HepG2 (cell line): ENCODE measurements at regions not wholly inside any gene's neighbourhood (a gene's known extent, or its start where the extent isn't known, plus 50 kb on each side); places are given as distances from the start of the nearest gene placed in this dataset.

Experiments
- ATAC-seq: fragments of 200-7000 bp; cut with Tn5 transposase; 3 replicates; pipeline ENCODE4 v1.9.1; 2020; ENCODE audit warnings: mild to moderate bottlenecking, moderate library complexity
- BruUV-seq: library from RNA; stranded (reverse); fragments of 400-500 nt; replicated peaks from 2 replicates; lab custom pipeline; 2021; lab: Mats Ljungman, UMichigan
- CTCF ChIA-PET: fragments of 300-600 bp; formaldehyde crosslinking; extraction: SDS; loops from one replicate; lab custom pipeline; 2021; ENCODE audit warnings: low total read pairs, inconsistent platforms, low intra/inter-chr PET ratio; lab: Yijun Ruan, JAX
- POLR2A ChIA-PET: fragments of 350-600 bp; sonication (Branson Sonifier 250); formaldehyde crosslinking; loops from one replicate; lab custom pipeline; 2020; ENCODE audit warnings: antibody characterized with exemption, inconsistent platforms; lab: Yijun Ruan, JAX
- DNase-seq: peaks from one replicate; pipeline ENCODE4 v3.0.0-alpha.2; 2015; ENCODE audit warnings: low spot score
- FAIRE-seq: peaks from 3 replicates; lab custom pipeline; 2011; peaks lifted over from hg19 to GRCh38; lab: Jason Lieb, UNC
- H2AFZ ChIP-seq: one replicate; pipeline ENCODE4 v1.6.1; 2011; ENCODE audit warnings: low read length, inconsistent platforms
- H3K27ac ChIP-seq: fragments of 300-600 bp; 3 replicates; pipeline ENCODE4 v1.8.0; 2011; ENCODE audit warnings: mixed run types, mild to moderate bottlenecking, mixed read lengths, low read length, inconsistent platforms; ENCODE audit not compliant: insufficient read depth; ENCODE audit errors: extremely low read length
- H3K27me3 ChIP-seq, 2 experiments: fragments of 200-600 bp in 1 of 2; 2 replicates in 1 of 2; 3 replicates in 1 of 2; pipeline versions ENCODE4 v1.6.0 to v1.8.0; 2011; ENCODE audit warnings: low read length in 2 of 2, mild to moderate bottlenecking in 2 of 2, moderate library complexity in 2 of 2, inconsistent platforms in 1 of 2; ENCODE audit not compliant: insufficient read depth in 2 of 2, control insufficient read depth in 1 of 2
- H3K36me3 ChIP-seq, 2 experiments: fragments of 200-600 bp in 1 of 2; replicated peaks in 1 of 2; 2 replicates in 1 of 2; 3 replicates in 1 of 2; pipeline versions ENCODE4 v1.5.1 to v1.8.0; 2011; ENCODE audit warnings: low read length in 2 of 2, inconsistent platforms in 1 of 2; ENCODE audit not compliant: insufficient read depth in 2 of 2, control insufficient read depth in 1 of 2
- H3K4me1 ChIP-seq: 2 replicates; pipeline ENCODE4 v1.5.1; 2012; ENCODE audit warnings: low read length, inconsistent platforms; ENCODE audit not compliant: insufficient read depth
- H3K4me2 ChIP-seq: 2 replicates; pipeline ENCODE4 v1.6.0; 2011; ENCODE audit warnings: low read depth, low read length, inconsistent platforms
- H3K4me3 ChIP-seq, 3 experiments: fragments of 200-600 bp in 1 of 3; sonication (generic), shearing (Covaris generic) in 1 of 3; replicated peaks in 1 of 3; 2 replicates each; pipeline ENCODE4 v1.5.1; 2011 to 2016; ENCODE audit warnings: low read length in 3 of 3, inconsistent platforms in 2 of 3, low read depth in 2 of 3, mild to moderate bottlenecking in 2 of 3, control low read depth in 1 of 3, mixed read lengths in 1 of 3; ENCODE audit not compliant: insufficient read depth in 1 of 3
- H3K79me2 ChIP-seq: one replicate; pipeline ENCODE4 v1.6.1; 2011; ENCODE audit warnings: low read length, inconsistent platforms; ENCODE audit not compliant: insufficient read depth
- H3K9ac ChIP-seq: 2 replicates; pipeline ENCODE4 v1.6.0; 2011; ENCODE audit warnings: mild to moderate bottlenecking, low read depth, low read length, inconsistent platforms; ENCODE audit not compliant: insufficient read depth
- H3K9me3 ChIP-seq: 2 replicates; pipeline ENCODE4 v1.5.1; 2012; ENCODE audit warnings: mild to moderate bottlenecking, low read length
- H4K20me1 ChIP-seq: 2 replicates; pipeline ENCODE4 v1.6.0; 2011; ENCODE audit warnings: inconsistent platforms, mild to moderate bottlenecking, low read length, moderate library complexity; ENCODE audit not compliant: insufficient read depth
- FOSL1 ChIP-seq: sonication (generic); formaldehyde crosslinking; IDR thresholded peaks from 2 replicates; pipeline ENCODE4 v1.9.0; 2021; ENCODE audit warnings: missing genetic modification reagents, borderline replicate concordance
- FOSL2 ChIP-seq: sonication (generic); formaldehyde crosslinking; IDR thresholded peaks from 2 replicates; pipeline ENCODE4 v1.4.0; 2020; ENCODE audit warnings: missing genetic modification reagents
- MIXL1 ChIP-seq: IDR thresholded peaks from 2 replicates; pipeline ENCODE4 v1.6.1; 2016
- MLLT10 ChIP-seq: sonication (generic); formaldehyde crosslinking; IDR thresholded peaks from 2 replicates; pipeline ENCODE4 v1.4.0; 2020; ENCODE audit warnings: missing genetic modification reagents
- PHF5A ChIP-seq: IDR thresholded peaks from one replicate; pipeline ENCODE4 v1.6.1; 2018; ENCODE audit warnings: low read depth, missing genetic modification reagents; ENCODE audit not compliant: unreplicated experiment
- REXO4 ChIP-seq: sonication (generic); formaldehyde crosslinking; IDR thresholded peaks from 2 replicates; pipeline ENCODE4 v1.8.0; 2022; ENCODE audit warnings: missing genetic modification reagents, mild to moderate bottlenecking, borderline replicate concordance
- SAFB2 ChIP-seq: sonication (generic); formaldehyde crosslinking; IDR thresholded peaks from 2 replicates; pipeline ENCODE4 v1.5.1; 2020; ENCODE audit warnings: missing genetic modification reagents, low read depth, mild to moderate bottlenecking, borderline replicate concordance
- SRF ChIP-seq: IDR thresholded peaks from 2 replicates; pipeline ENCODE4 v1.6.1; 2011; ENCODE audit warnings: mild to moderate bottlenecking, low read depth, low read length, moderate library complexity
- THAP8 ChIP-seq: sonication (generic); formaldehyde crosslinking; IDR thresholded peaks from 2 replicates; pipeline ENCODE4 v1.5.1; 2020; ENCODE audit warnings: missing genetic modification reagents, mild to moderate bottlenecking, borderline replicate concordance
- ZIK1 ChIP-seq: sonication (generic); formaldehyde crosslinking; IDR thresholded peaks from 2 replicates; pipeline ENCODE4 v1.5.0; 2020; ENCODE audit warnings: mild to moderate bottlenecking, low read depth, missing genetic modification reagents, borderline replicate concordance
- ZKSCAN8 ChIP-seq: IDR thresholded peaks from 2 replicates; pipeline ENCODE4 v1.6.1; 2016; ENCODE audit warnings: borderline replicate concordance, missing genetic modification reagents, missing compliant biosample characterization
- ZNF280B ChIP-seq: sonication (generic); formaldehyde crosslinking; IDR thresholded peaks from 2 replicates; pipeline ENCODE4 v1.5.0; 2020; ENCODE audit warnings: missing genetic modification reagents, mild to moderate bottlenecking, borderline replicate concordance
- ZNF503 ChIP-seq: sonication (generic); formaldehyde crosslinking; IDR thresholded peaks from 2 replicates; pipeline ENCODE4 v1.4.0; 2020; ENCODE audit warnings: missing genetic modification reagents
- ZNF510 ChIP-seq: sonication (generic); formaldehyde crosslinking; IDR thresholded peaks from 2 replicates; pipeline ENCODE4 v1.4.0; 2020; ENCODE audit warnings: low read depth, mild to moderate bottlenecking, missing genetic modification reagents
- ZNF572 ChIP-seq: sonication (generic); formaldehyde crosslinking; IDR thresholded peaks from 2 replicates; pipeline ENCODE4 v1.5.1; 2020; ENCODE audit warnings: mild to moderate bottlenecking, missing genetic modification reagents
- ZNF598 ChIP-seq: sonication (generic); formaldehyde crosslinking; IDR thresholded peaks from 2 replicates; pipeline ENCODE4 v1.5.1; 2020; ENCODE audit warnings: mild to moderate bottlenecking, missing genetic modification reagents, borderline replicate concordance
- ZNF790 ChIP-seq: sonication (generic); formaldehyde crosslinking; IDR thresholded peaks from 2 replicates; pipeline ENCODE4 v1.8.0; 2022; ENCODE audit warnings: missing genetic modification reagents, mild to moderate bottlenecking, borderline replicate concordance
- WGBS: methylation state at CpG from one replicate; pipeline ENCODE4 v1.1.6; 2017; ENCODE audit warnings: low lambda C conversion rate; 5-methylcytosine and 5-hydroxymethylcytosine counted together
- in situ Hi-C: cut with HindIII; loops from 2 replicates; pipeline ENCODE4 v1.10.0; 2017; ENCODE audit warnings: low pct_unique_long_range_greater_than_20kb; ENCODE audit not compliant: extremely low pct_ligation_motif_present
- intact Hi-C: fragments of 100-400 bp; cut with micrococcal nuclease; formaldehyde crosslinking; loops from one replicate; pipeline ENCODE4 v1.10.0; 2022; ENCODE audit not compliant: unreplicated experiment

- Histone ChIP-seq H3K9me3 (no peaks in the 10 kb centered on the region), H3K9ac (no peak overlapping the region), H3K4me2 (no peak overlapping the region), H3K27ac (no peak overlapping the region), H2AFZ (no peak overlapping the region), H3K4me3 (no peak overlapping the region), H4K20me1 (no peaks in the 10 kb centered on the region), H3K4me1 (no peaks in the 10 kb centered on the region), H3K27me3 (no peaks in the 10 kb centered on the region), H3K36me3 (no peaks in the 10 kb centered on the region), H3K79me2 (no peaks in the 10 kb centered on the region)
- DNase-seq, result no peak
- CTCF ChIA-PET, result no interaction called here
- FAIRE-seq, result no peak
- in situ Hi-C loops, result no loop called here
- BruUV-seq, result no TSS peak
- no peak for ATAC-seq
- TF ChIP-seq REXO4 (CRISPR knock-in tag) (no peak), PHF5A (no peak), ZNF572 (no peak), SRF (no peak), ZNF280B (CRISPR knock-in tag) (no peak)
- POLR2A ChIA-PET, result no interaction called here
- intact Hi-C loops, result no loop called here
Observed at GRCh38 chr3:170680593-170680992, 94.7 kb upstream of the SLC7A14 start.

- no peak overlapping the region for H3K4me2 ChIP-seq
- no peak overlapping the region for H3K9ac ChIP-seq
- H2AFZ ChIP-seq, result no peak overlapping the region
- H4K20me1 ChIP-seq, result no peaks in the 10 kb centered on the region
- no TSS peak for BruUV-seq
- intact Hi-C loops, result no loop called here
- WGBS, result 35% methylated on average over 3 of the region's 3 CpGs
- no peaks in the 10 kb centered on the region for H3K9me3 ChIP-seq
- no peaks in the 10 kb centered on the region for H3K36me3 ChIP-seq
- ChIA-PET CTCF (no interaction called here), POLR2A (no interaction called here)
- no peak for FAIRE-seq
- no peak for ATAC-seq
- H3K4me1 ChIP-seq, result no peaks in the 10 kb centered on the region
- no peak for DNase-seq
- no peaks in the 10 kb centered on the region for H3K27me3 ChIP-seq
- H3K79me2 ChIP-seq, result no peaks in the 10 kb centered on the region
- in situ Hi-C loops, result no loop called here
- H3K4me3 ChIP-seq, result no peak overlapping the region
- no peak overlapping the region for H3K27ac ChIP-seq
- no peak for TF ChIP-seq MIXL1 (CRISPR knock-in tag)
- TF ChIP-seq FOSL1 (CRISPR knock-in tag), result no peak
- no peak for TF ChIP-seq MLLT10 (CRISPR knock-in tag)
- TF ChIP-seq ZNF598 (CRISPR knock-in tag), result no peak
- TF ChIP-seq ZNF503 (CRISPR knock-in tag), result no peak
- TF ChIP-seq ZNF510 (CRISPR knock-in tag), result no peak
- no peak for TF ChIP-seq ZKSCAN8
- TF ChIP-seq SAFB2 (CRISPR knock-in tag), result no peak
- no peak for TF ChIP-seq FOSL2
- TF ChIP-seq THAP8 (CRISPR knock-in tag), result no peak
- TF ChIP-seq ZIK1 (CRISPR knock-in tag), result no peak
- no peak for TF ChIP-seq ZNF790 (CRISPR knock-in tag)
Observed at GRCh38 chr3:170679190-170679589, 93.3 kb upstream of the SLC7A14 start.
